H9 (cell line): ENCODE measurements at regions not wholly inside any gene's neighbourhood (a gene's known extent, or its start where the extent isn't known, plus 50 kb on each side); places are given as distances from the start of the nearest gene placed in this dataset.

ENCODE experiments used
- DNase-seq: peaks from one replicate; pipeline ENCODE4 v3.0.0-alpha.2; 2017
- H2AFZ ChIP-seq: one replicate; pipeline ENCODE4 v1.6.1; 2013; ENCODE audit warnings: mild to moderate bottlenecking, low read length, control low read depth, moderate library complexity
- H2AK5ac ChIP-seq: 2 replicates; pipeline ENCODE4 v1.6.1; 2013; ENCODE audit warnings: low read length, control low read depth, mixed read lengths; ENCODE audit not compliant: insufficient read length
- H2BK120ac ChIP-seq: one replicate; pipeline ENCODE4 v1.6.1; 2013; ENCODE audit warnings: low read depth, mild to moderate bottlenecking, low read length, control low read depth, inconsistent platforms; ENCODE audit not compliant: poor library complexity, severe bottlenecking
- H2BK12ac ChIP-seq: 2 replicates; pipeline ENCODE4 v1.6.1; 2013; ENCODE audit warnings: low read length, control low read depth, mixed read lengths, low read depth; ENCODE audit not compliant: insufficient read length
- H2BK15ac ChIP-seq: 2 replicates; pipeline ENCODE4 v1.6.1; 2013; ENCODE audit warnings: low read depth, low read length, control low read depth
- H2BK20ac ChIP-seq: one replicate; pipeline ENCODE4 v1.6.1; 2013; ENCODE audit warnings: low read depth, mild to moderate bottlenecking, low read length, control low read depth, inconsistent platforms; ENCODE audit not compliant: poor library complexity, severe bottlenecking
- H2BK5ac ChIP-seq: 2 replicates; pipeline ENCODE4 v1.6.1; 2013; ENCODE audit warnings: low read length, control low read depth, mixed read lengths; ENCODE audit not compliant: insufficient read length
- H3K14ac ChIP-seq: 2 replicates; pipeline ENCODE4 v1.6.1; 2013; ENCODE audit warnings: low read length, control low read depth; ENCODE audit not compliant: insufficient read depth
- H3K18ac ChIP-seq: 2 replicates; pipeline ENCODE4 v1.6.1; 2013; ENCODE audit warnings: low read depth, mild to moderate bottlenecking, mixed read lengths, low read length, control low read depth; ENCODE audit not compliant: insufficient read length
- H3K23ac ChIP-seq: 2 replicates; pipeline ENCODE4 v1.6.1; 2013; ENCODE audit warnings: low read length, control low read depth, mixed read lengths, low read depth; ENCODE audit not compliant: insufficient read length
- H3K23me2 ChIP-seq: 2 replicates; pipeline ENCODE4 v1.6.1; 2013; ENCODE audit warnings: low read depth, mild to moderate bottlenecking, mixed read lengths, low read length, control low read depth; ENCODE audit not compliant: insufficient read length, poor library complexity, severe bottlenecking
- H3K27ac ChIP-seq: 2 replicates; pipeline ENCODE4 v1.5.1; 2013; ENCODE audit warnings: low read length, control low read depth, mixed read lengths, low read depth; ENCODE audit not compliant: insufficient read length
- H3K27me3 ChIP-seq: 2 replicates; pipeline ENCODE4 v1.6.1; 2013; ENCODE audit warnings: low read length, control low read depth, inconsistent platforms; ENCODE audit not compliant: insufficient read depth
- H3K4ac ChIP-seq: 2 replicates; pipeline ENCODE4 v1.6.1; 2013; ENCODE audit warnings: low read depth, mild to moderate bottlenecking, control low read depth, inconsistent platforms, low read length, moderate library complexity
- H3K4me1 ChIP-seq: 2 replicates; pipeline ENCODE4 v1.6.1; 2013; ENCODE audit warnings: low read length, control low read depth, inconsistent platforms; ENCODE audit not compliant: insufficient read depth
- H3K4me2 ChIP-seq: 2 replicates; pipeline ENCODE4 v1.6.1; 2013; ENCODE audit warnings: low read length, control low read depth, mixed read lengths; ENCODE audit not compliant: insufficient read length, insufficient read depth
- H3K56ac ChIP-seq: 2 replicates; pipeline ENCODE4 v1.6.1; 2013; ENCODE audit warnings: low read depth, mild to moderate bottlenecking, mixed read lengths, low read length, control low read depth; ENCODE audit not compliant: insufficient read length
- H3K79me1 ChIP-seq: 2 replicates; pipeline ENCODE4 v1.6.1; 2013; ENCODE audit warnings: low read depth, mild to moderate bottlenecking, moderate library complexity, low read length, control low read depth, inconsistent platforms; ENCODE audit not compliant: insufficient read depth, poor library complexity, severe bottlenecking
- H3K79me2 ChIP-seq: 2 replicates; pipeline ENCODE4 v1.6.1; 2013; ENCODE audit warnings: low read length, control low read depth, inconsistent platforms; ENCODE audit not compliant: insufficient read depth
- H3K9ac ChIP-seq: 2 replicates; pipeline ENCODE4 v1.6.1; 2013; ENCODE audit warnings: low read length, control low read depth, mixed read lengths; ENCODE audit not compliant: insufficient read length; ENCODE audit errors: extremely low read depth
- H3K9me3 ChIP-seq: one replicate; pipeline ENCODE4 v1.6.1; 2013; ENCODE audit warnings: low read depth, low read length, inconsistent platforms; ENCODE audit not compliant: control insufficient read depth
- H3T11ph ChIP-seq: one replicate; pipeline ENCODE4 v1.6.1; 2013; ENCODE audit warnings: mild to moderate bottlenecking, low read length, control low read depth, inconsistent platforms
- H4K20me1 ChIP-seq: one replicate; pipeline ENCODE4 v1.6.1; 2013; ENCODE audit not compliant: control insufficient read depth, insufficient read length, insufficient read depth
- H4K5ac ChIP-seq: 2 replicates; pipeline ENCODE4 v1.6.1; 2013; ENCODE audit warnings: low read depth, mild to moderate bottlenecking, mixed read lengths, low read length, control low read depth; ENCODE audit not compliant: insufficient read length
- H4K8ac ChIP-seq: replicated peaks from 2 replicates; pipeline ENCODE4 v1.6.1; 2013; ENCODE audit warnings: low read length, control low read depth, mixed read lengths, low read depth; ENCODE audit not compliant: insufficient read length
- H4K91ac ChIP-seq: 2 replicates; pipeline ENCODE4 v1.6.1; 2013; ENCODE audit warnings: low read depth, mild to moderate bottlenecking, moderate library complexity, mixed read lengths, low read length, control low read depth; ENCODE audit not compliant: insufficient read length
- H3K27ac Mint-ChIP-seq, 3 experiments: 2 replicates in 2 of 3; 3 replicates in 1 of 3; pipeline ENCODE4 v1.8.0; 2020 to 2021; ENCODE audit warnings: mixed read lengths in 3 of 3, mild to moderate bottlenecking in 1 of 3, moderate library complexity in 1 of 3
- H3K27me3 Mint-ChIP-seq: 2 replicates; pipeline ENCODE4 v1.8.0; 2021; ENCODE audit warnings: low read depth, mild to moderate bottlenecking, moderate library complexity, mixed read lengths
- H3K36me3 Mint-ChIP-seq, 3 experiments: 2 replicates in 2 of 3; 3 replicates in 1 of 3; pipeline ENCODE4 v1.8.0; 2020 to 2021; ENCODE audit warnings: low read depth in 3 of 3, mixed read lengths in 3 of 3; ENCODE audit not compliant: insufficient read depth in 1 of 3
- H3K4me1 Mint-ChIP-seq, 2 experiments: 2 replicates each; pipeline ENCODE4 v1.8.0; 2020; ENCODE audit warnings: mixed read lengths in 2 of 2
- H3K4me3 Mint-ChIP-seq, 2 experiments: 2 replicates in 1 of 2; 3 replicates in 1 of 2; pipeline ENCODE4 v1.8.0; 2020 to 2021; ENCODE audit warnings: mild to moderate bottlenecking in 2 of 2, mixed read lengths in 2 of 2, moderate library complexity in 1 of 2
- H3K9me3 Mint-ChIP-seq, 2 experiments: 2 replicates in 1 of 2; 3 replicates in 1 of 2; pipeline ENCODE4 v1.8.0; 2020; ENCODE audit warnings: mild to moderate bottlenecking in 2 of 2, mixed read lengths in 2 of 2, moderate library complexity in 1 of 2
- WGBS: extraction: QIAGEN DNeasy Blood & Tissue Kit; methylation state at CpG from one replicate; pipeline ENCODE4 v1.1.7; 2013; ENCODE audit warnings: missing lambda C conversion rate, low lambda C conversion rate, mixed read lengths; ENCODE audit not compliant: insufficient read length; ENCODE audit errors: extremely low coverage; 5-methylcytosine and 5-hydroxymethylcytosine counted together
- TF ChIP-seq, protein P1 (sequence below): fragments of 200-600 bp; sonication (generic); conservative IDR thresholded peaks from 3 replicates; pipeline ENCODE4 v1.8.0; 2021; ENCODE audit warnings: antibody characterized with exemption, mild to moderate bottlenecking

- Histone ChIP-seq H2BK20ac (no peak overlapping the region), H3K56ac (no peak overlapping the region), H4K5ac (no peak overlapping the region), H3K79me1 (no peaks in the 10 kb centered on the region), H2AFZ (no peak overlapping the region), H3K14ac (no peak overlapping the region), H3K23ac (no peak overlapping the region), H2BK15ac (no peak overlapping the region), H3K9me3 (no peaks in the 10 kb centered on the region), H3K23me2 (no peaks in the 10 kb centered on the region), H4K8ac (no peak overlapping the region), H3K27me3 (no peaks in the 10 kb centered on the region), H4K91ac (no peak overlapping the region), H3T11ph (no peak overlapping the region), H3K18ac (no peak overlapping the region), H2BK5ac (no peak overlapping the region), H3K4me2 (no peak overlapping the region), H3K9ac (no peak overlapping the region), H3K4ac (no peak overlapping the region), H3K27ac (no peak overlapping the region), H3K79me2 (no peaks in the 10 kb centered on the region), H3K4me1 (no peaks in the 10 kb centered on the region), H2AK5ac (no peak overlapping the region), H4K20me1 (no peaks in the 10 kb centered on the region), H2BK12ac (no peak overlapping the region), H2BK120ac (no peak overlapping the region)
- no peak for DNase-seq
- Mint-ChIP-seq H3K4me3 (no peak overlapping the region), H3K36me3 (no peaks in the 10 kb centered on the region), H3K27me3 (peaks cover 24% of the 10 kb centered on the region), H3K9me3 (no peaks in the 10 kb centered on the region), H3K4me1 (no peaks in the 10 kb centered on the region), H3K27ac (no peak overlapping the region)
- WGBS = no CpG with 5 or more reads among the region's 8 CpGs
- TF ChIP-seq, protein P1, sequence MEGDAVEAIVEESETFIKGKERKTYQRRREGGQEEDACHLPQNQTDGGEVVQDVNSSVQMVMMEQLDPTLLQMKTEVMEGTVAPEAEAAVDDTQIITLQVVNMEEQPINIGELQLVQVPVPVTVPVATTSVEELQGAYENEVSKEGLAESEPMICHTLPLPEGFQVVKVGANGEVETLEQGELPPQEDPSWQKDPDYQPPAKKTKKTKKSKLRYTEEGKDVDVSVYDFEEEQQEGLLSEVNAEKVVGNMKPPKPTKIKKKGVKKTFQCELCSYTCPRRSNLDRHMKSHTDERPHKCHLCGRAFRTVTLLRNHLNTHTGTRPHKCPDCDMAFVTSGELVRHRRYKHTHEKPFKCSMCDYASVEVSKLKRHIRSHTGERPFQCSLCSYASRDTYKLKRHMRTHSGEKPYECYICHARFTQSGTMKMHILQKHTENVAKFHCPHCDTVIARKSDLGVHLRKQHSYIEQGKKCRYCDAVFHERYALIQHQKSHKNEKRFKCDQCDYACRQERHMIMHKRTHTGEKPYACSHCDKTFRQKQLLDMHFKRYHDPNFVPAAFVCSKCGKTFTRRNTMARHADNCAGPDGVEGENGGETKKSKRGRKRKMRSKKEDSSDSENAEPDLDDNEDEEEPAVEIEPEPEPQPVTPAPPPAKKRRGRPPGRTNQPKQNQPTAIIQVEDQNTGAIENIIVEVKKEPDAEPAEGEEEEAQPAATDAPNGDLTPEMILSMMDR = no peak
Observed at GRCh38 chr20:60220706-60221105, 262.5 kb downstream of the CDH26 start.
